ENCODE measurements at regions not wholly inside any gene's neighbourhood (a gene's known extent, or its start where the extent isn't known, plus 50 kb on each side); places are given as distances from the start of the nearest gene placed in this dataset.
"Not testable (repeated sequence)": the region's sequence is repeated elsewhere in the genome, so short reads cannot be mapped to it uniquely, and the experiment has no call there.

DNA sequence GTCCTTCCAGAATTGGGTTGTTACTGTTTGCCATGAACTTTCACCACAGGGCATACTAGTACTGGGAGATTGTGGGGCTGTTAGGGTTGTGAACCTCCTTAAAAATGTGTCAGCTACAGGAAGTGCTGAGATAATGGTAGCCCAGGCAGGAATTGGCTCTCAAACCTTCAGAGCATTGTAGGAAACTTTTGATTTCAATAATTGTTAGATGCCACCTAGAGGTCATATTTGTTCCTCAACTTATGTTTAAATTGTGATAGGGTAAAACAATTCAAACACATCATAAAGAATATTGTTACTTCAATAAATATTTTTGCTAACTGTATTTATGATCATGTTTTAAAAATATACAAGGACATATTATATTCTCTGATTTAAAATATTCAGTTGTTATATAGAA, 594.6 kb downstream of the ADCYAP1 start:
- intact Hi-C loops (cut with DNase I) = no loop called here
- DNase-seq (ENCODE audit: low spot score) = no peak
- ATAC-seq = no peak

DNA sequence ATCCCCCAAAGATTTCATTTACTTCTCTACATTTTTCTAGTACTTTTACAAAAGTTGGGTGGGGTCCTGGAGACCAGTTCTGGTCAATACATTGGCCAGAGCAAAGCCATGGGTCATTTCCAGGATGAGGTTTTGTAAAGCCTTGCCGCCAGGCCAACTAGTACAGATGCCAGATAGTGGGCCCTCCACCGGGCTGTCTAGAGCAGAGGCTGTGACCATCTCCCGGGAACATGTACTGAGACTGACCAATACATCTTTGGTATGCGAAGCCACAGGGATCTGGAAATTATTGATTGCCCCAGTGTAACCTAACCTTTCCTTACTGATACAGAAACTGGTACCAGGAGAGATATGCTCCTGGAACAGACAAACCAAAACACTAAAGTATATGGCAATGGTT, 599.2 kb downstream of the ADCYAP1 start:
- intact Hi-C loops (cut with DNase I) = no loop called here
- DNase-seq (ENCODE audit: low spot score) = no peak
- ATAC-seq = no peak

DNA sequence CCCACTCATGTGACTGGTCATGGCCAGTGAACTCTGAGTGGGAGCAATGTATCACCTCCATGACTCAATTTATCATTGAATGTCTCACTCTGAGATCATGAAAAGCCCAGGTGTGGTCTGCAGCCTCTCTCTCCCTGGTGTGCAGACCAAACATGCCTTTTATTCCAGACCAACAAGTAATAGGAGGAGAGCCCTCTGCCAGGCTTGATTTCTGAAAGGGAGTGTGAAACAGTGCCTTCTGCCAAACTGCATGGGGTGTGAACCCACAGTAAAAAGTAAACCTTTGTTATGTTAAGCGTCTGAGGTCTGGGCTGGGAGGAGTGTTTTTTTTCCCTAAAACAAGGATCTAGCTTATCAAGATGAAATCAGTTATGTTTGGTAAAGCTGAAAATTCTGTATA, 601.2 kb downstream of the ADCYAP1 start:
- no peak for DNase-seq (ENCODE audit: low spot score)
- intact Hi-C loops (cut with DNase I) = no loop called here
- ATAC-seq = no peak

DNA sequence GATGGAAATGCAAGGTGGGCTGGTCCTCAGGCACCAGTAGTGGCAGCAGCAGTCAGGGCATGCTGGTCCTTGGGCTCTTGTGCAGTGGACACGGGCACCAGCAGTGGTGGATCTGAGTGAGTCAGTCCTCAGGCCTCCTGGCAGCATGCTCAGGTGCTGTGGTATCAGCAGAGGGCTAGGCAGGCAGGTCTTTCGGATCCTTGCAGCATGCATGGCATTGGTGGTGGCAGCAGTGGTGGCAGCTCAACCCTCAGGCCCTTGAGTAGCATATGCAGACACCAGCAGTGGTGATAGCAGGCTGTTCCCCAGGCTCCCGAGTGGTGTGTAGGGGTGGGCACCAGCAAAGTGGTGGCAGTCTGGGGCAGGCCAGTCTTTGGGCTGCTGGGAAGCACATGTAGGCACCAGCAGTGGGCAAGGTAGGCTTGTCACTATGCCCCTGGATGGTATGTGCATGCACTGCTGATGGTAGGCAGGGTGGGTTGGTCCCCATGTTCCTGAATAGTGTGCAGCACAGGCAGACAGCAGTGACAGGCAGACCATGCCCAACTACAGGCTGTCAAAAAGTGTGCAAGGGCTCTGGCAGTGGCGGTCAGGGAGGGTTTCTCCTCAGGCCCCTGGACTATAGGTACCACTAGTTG, 606.0 kb downstream of the ADCYAP1 start:
- peak; percentile 22 for ATAC-seq
- intact Hi-C loops (cut with DNase I) = no loop called here
- no peak for DNase-seq (ENCODE audit: low spot score)

DNA sequence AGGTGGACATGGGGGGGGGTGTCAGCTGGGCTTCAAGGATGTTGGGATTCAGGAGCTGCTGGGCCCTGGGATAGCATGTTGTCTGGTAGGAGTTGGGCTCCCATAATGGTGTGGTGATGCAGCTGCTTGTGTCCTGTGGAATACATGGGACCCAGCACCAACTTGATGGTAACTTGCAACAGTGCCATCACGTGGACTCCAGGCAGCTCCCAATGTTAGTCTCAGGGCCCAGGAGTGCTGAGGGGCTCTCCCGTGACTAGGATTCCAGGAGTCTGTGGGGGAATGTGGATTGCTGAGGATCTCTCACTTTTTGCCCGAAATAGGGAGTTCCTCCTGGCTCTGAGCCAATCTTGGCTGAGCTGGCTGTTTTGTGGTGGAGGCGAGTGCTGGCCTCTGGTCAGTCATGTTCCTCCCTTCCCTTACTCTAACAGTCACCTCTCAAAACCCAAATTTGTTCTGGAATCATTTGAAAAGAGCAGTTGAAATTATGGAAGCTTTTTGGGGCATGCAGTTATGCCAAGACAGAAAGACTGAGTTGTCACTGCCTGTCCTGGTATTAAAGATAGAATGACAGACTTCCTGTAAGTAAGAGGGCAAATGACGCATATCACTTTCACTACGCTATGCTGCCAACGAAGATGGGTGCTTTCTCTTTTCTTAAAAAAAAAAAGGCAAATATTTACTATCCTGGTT, 607.1 kb downstream of the ADCYAP1 start:
- intact Hi-C loops (cut with DNase I) = no loop called here
- DNase-seq (ENCODE audit: low spot score) = no peak

DNA sequence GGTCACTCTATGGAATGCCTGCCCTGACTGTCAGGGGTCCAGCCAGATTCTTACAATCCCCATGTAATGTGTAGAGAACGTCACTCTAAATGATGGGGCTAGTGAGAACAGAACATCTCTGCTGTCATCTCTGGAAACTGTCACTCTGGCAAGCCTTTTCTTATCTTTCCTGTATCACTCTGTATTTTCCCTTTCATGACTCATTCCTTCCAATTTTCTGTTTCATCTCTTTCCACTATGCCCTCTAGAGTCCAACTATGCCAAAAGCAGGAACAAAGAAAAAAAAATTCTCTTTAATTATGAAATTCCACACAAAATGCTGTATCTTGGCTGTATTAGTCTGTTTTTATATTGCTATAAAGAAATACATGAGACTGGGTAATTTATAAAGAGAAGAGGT, 608.8 kb downstream of the ADCYAP1 start:
- no peak for ATAC-seq
- no peak for DNase-seq (ENCODE audit: low spot score)
- intact Hi-C loops (cut with DNase I) = no loop called here

More for the DNA sequence above, 607.1 kb downstream of the ADCYAP1 start:
- no peak for ATAC-seq

DNA sequence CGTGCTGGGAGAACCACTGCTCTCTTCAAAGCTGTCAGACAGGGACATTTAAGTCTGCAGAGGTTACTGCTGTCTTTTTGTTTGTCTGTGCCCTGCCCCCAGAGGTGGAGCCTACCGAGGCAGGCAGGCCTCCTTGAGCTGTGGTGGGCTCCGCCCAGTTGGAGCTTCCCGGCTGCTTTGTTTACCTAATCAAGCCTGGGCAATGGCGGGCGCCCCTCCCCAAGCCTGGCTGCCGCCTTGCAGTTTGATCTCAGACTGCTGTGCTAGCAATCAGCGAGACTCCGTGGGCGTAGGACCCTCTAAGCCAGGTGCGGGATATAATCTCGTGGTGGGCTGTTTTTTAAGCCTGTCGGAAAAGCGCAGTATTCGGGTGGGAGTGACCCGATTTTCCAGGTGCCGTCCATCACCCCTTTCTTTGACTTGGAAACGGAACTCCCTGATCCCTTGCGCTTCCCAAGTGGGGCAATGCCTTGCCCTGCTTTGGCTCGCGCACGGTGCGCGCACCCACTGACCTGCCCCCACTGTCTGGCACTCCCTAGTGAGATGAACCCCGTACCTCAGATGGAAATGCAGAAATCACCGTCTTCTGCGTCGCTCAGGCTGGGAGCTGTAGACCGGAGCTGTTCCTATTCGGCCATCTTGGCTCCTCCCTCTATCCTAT, 617.0 kb downstream of the ADCYAP1 start:
- ATAC-seq; DNase-seq (ENCODE audit: low spot score); intact Hi-C loops (cut with DNase I): not testable (repeated sequence)

DNA sequence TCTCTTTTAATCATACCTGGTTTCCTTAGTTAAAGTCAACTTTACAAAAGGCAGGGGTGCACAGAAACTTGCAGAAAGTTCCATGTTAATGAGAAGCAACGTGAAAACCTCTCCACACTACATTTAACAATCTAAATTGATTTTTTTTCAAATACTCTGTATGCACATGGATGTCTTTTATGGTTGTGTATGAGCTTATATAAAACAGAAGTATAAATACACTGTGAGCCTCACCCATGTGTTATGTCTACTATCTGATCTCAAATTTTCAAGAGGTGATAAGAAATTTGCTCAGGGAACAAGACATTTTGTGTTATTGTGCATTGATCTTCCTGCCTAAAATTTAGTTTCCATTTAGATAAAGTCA, 617.6 kb downstream of the ADCYAP1 start:
- no peak for ATAC-seq
- intact Hi-C loops (cut with DNase I) = no loop called here

DNA sequence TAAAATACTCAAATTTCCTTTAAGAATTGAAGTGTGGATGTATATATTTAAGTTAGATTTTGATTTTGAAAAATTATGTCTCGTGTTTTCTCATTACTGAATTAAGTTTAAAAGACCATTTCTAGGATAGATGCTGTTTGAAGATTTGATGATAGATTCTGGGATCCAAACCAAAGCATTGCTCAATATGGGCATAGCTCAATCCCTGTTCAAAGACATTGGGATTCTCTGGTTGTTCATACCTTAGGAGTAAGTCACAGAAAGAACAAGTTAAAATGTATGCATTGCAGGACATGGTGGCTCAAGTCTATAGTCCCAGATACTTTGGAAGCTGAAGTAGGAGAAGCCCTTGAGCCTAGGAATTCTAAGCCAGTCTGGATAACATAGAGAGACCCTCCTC, 622.3 kb downstream of the ADCYAP1 start:
- intact Hi-C loops (cut with DNase I) = no loop called here
- ATAC-seq = no peak

More for the DNA sequence above, 617.6 kb downstream of the ADCYAP1 start:
- no peak for DNase-seq (ENCODE audit: low spot score)

DNA sequence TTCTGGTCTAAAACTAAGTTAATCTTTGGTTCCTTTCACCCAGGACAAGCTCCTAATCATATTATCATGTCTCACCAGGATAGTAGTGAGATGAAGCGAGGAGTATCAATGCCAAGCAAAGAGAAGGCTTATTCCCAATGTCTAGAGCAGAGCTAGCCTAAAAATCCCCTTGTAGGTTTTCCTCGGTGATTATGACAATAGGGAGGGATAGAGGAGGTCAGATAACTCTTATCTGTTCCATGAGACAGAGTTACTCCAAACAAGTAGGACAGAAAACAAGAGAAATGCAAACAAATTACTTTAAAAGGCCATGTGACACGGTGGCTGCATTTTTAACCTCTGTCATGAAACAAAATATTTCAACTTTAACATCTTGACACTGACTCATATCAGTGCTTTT, 623.1 kb downstream of the ADCYAP1 start:
- intact Hi-C loops (cut with DNase I) = no loop called here
- DNase-seq (ENCODE audit: low spot score) (no peak), ATAC-seq (no peak)

More for the DNA sequence above, 622.3 kb downstream of the ADCYAP1 start:
- DNase-seq (ENCODE audit: low spot score) = no peak

DNA sequence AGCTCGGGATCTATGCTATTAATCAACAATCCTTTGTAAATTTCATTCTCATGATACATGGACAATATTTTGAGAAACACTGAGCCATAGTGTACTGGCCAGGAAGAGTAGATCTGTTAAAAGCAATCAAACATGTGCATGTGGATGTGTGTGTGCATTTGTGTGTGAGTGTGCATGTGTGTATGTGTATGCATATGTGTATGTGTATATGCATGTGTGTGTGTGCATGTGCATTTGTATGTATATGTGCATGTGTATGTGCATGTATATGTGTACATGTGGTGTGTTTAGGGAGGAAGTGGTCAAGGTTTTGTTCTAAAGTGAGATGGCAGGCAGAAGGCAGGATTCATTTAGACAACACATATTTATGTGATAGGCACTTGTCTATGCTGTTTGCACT, 623.8 kb downstream of the ADCYAP1 start:
- no peak for DNase-seq (ENCODE audit: low spot score)
- no peak for ATAC-seq
- intact Hi-C loops (cut with DNase I) = no loop called here

DNA sequence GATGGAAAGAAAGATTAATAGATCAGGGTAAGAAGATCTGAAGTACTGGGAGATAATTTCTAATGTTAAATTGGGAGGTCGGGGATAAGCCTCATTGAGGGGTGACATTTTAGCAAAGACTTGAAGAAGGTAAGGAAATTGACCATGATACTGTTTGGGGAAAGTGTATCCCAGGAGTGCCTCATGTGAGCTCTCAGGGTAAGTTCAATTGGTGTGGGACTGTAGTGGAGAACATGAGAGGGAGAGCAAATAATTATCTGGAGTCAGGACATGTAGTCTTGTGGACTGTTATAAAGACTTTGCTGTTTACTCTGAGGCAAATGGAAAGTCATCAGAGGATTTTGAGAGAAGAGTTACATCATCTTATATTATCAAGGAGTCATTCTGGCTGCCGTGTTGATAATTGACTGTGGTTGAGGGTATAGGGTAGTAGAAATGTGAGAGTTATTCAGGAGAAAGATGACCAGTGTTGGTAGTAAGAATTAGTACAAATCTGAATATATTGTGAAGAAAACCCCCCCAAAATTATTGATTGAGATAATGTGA, 624.4 kb downstream of the ADCYAP1 start:
- intact Hi-C loops (cut with DNase I) = no loop called here
- ATAC-seq (no peak), DNase-seq (ENCODE audit: low spot score) (no peak)

DNA sequence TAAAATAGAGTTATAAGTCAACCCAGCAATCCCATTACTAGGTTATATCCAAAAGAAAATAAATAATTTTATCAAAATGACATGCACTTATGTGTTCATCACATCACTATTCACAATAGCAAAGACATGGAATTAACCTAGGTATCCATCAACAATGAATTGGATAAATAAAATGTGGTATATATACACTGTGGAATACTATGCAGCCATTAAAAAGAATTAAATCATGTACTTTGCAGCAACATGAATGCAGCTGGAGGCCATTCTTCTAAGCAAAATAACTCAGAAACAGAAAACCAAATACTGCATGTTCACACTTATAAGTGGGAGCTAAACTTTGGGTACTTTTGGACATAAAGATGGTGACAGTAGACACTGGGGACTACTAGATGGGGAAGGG, 626.0 kb downstream of the ADCYAP1 start:
- no peak for DNase-seq (ENCODE audit: low spot score)
- intact Hi-C loops (cut with DNase I) = no loop called here
- ATAC-seq = no peak

DNA sequence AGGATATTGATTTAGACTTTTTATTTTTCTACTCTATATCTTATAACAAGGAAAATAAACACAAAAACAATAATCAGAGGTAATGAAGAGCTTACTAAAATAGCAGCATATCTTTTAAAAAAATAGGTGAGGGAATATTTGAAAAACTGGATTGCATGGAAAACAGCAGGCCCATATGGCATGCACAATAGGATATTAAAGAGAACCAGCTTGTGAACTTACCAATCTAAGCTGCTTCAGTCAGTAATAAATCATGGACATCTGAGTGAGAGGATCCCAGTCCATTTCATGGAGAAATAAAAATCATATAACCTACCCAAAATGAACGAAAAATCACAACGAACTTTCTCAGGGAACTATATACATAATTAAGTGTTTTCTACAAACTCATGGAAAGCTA, 634.6 kb downstream of the ADCYAP1 start:
- no peak for DNase-seq (ENCODE audit: low spot score)
- ATAC-seq = no peak
- intact Hi-C loops (cut with DNase I) = no loop called here

DNA sequence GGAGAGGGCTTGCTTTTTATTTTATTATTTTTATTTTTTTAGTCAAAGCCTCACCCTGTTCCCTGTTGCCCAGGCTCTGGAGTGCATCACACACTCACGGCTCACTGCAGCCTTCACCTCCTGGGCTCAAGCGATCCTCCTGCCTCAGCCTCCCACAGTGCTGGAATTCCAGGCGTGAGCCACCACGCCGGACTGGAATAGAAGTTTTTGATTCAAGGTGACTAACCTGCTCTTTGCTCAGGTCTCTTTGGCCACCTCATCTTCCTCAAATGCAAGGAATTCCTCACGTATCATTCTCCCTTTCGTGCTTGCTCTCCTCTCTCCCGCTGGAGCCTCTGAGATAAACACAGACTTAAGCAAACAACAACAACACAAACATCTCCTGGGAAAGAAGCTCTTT, 636.8 kb downstream of the ADCYAP1 start:
- intact Hi-C loops (cut with DNase I) = no loop called here
- DNase-seq (ENCODE audit: low spot score) = no peak
- ATAC-seq = no peak

DNA sequence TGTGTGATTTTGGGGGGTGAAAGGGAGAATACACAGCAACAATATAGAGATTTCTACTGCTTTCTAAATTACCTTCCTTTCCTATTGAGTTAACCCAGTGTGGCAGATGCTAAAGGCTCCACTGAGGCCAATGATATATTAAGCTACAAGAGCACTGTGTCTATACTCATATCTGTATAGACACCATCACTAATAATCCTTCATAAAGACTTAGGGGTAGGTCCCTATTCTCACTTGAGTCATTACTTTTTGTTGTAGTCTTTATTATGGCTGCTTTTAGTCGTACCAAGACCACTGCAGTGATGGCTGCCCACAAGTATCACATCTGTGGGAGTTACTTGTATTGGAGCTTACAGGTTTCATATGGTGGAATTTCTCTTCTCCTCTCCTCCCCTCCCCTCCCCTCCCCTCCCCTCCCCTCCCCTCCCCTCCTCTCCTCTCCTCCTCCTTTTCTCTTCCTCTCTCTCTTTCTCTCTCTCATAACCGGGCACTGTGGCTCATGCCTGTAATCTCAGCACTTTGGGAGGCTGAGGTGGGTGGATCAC, 637.6 kb downstream of the ADCYAP1 start:
- intact Hi-C loops (cut with DNase I) = no loop called here
- DNase-seq (ENCODE audit: low spot score) (no peak), ATAC-seq (no peak)

DNA sequence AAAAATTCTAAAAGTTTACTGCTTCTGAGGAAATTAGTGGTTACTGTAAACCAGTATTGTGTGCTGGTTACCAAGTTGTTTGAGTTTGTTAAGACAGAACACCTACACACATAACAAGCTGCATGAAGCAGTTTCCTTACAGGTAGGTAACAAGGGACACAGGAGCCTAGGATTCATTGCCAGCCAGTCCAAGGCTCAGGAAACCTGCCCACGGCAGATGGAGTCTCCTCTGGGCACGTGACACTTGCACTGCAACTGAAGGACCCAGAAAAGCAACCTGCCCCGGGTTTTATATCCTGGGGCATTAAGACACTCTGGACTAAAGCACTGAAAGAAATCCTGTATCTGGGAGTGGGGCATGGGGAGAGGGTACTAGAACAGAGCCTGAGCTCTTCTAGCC, 639.3 kb downstream of the ADCYAP1 start:
- ATAC-seq = no peak

DNA sequence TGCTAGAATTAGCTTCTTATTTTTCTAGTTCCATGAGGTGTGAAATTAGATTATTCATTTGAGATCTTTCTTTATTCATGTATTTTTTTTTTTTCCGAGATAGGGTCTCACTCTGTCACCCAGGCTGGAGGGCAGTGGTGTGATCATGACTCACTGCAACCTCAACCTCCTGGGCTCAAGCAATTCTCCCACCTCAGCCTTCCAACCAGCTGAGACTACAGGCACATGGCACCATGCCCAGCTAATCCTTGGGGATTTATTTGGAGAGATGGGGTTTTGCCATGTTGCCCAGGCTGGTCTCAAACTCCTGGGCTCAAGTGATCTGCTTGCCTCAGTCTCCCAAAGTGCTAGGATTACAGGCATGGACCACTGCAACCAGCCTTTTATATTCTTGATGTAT, 653.0 kb downstream of the ADCYAP1 start:
- ATAC-seq; intact Hi-C loops (cut with DNase I); DNase-seq (ENCODE audit: low spot score): not testable (repeated sequence)

More for the DNA sequence above, 639.3 kb downstream of the ADCYAP1 start:
- no peak for DNase-seq (ENCODE audit: low spot score)
- intact Hi-C loops (cut with DNase I) = no loop called here

DNA sequence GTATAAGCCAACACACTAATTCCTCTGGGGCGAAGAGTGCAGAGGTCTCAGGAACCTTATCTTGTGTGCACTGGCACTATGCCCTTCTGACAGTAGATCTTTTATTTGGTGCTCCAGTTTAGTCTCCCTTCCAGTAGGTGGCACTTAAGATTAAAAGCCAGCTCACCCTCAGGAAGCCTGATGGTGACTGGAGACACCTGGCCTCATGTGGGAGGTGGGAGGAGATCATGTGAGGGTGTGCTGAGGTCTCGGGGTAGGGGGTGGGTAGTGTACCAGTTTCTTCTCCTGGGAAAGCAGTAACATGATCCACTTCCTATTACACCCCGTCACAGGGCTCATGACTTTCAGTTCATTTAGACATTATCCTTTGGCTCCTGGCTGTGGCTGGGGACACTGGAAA, 654.9 kb downstream of the ADCYAP1 start:
- DNase-seq (ENCODE audit: low spot score) (no peak), ATAC-seq (no peak)
- intact Hi-C loops (cut with DNase I) = no loop called here

DNA sequence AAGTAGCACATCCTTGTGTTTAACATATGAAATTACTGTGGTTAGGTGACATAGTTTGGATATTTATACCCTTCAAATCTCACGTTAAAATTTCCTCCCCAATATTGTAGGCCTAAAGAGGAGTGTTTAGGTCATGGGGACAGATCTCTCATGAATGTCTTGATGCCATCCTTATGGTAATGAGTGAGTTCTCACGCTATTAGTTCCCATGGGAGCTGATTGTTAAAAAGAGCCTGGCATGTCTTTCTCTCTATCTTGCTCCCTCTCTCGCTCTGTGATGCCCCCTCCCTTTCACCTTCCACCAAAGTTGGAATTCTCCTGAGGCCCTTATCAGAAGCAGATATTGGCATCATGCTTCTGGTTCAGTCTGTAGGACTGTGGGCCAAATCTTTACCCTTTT, 660.1 kb downstream of the ADCYAP1 start:
- no peak for ATAC-seq
- intact Hi-C loops (cut with DNase I) = no loop called here

More for the DNA sequence above, 660.1 kb downstream of the ADCYAP1 start:
- DNase-seq (ENCODE audit: low spot score) = no peak
